ENCODE measurements at regions not wholly inside any gene's neighbourhood (a gene's known extent, or its start where the extent isn't known, plus 50 kb on each side); places are given as distances from the start of the nearest gene placed in this dataset.

DNA sequence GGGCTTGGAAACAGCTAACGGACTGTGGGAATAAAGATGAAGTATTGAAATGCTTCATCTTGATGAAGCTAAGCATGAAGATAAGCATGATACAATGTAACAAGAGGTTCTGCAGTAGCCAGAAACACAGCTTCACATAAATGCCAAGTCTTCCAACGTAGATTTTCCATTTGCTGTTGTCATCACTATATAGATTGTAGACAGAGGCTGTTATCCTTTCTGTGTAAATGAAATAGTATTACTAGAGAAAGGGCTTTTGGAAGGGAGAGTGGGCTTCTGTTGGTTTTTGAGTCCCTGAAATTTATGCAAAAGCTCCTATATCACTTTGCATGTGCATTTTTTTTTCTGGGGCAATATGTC is 649.0 kb downstream of the RNF144B start:
- Histone ChIP-seq H3K27ac (ENCODE audit: low read depth, low read length) (no peak overlapping the region), H4K91ac (replicated peaks; ENCODE audit: insufficient read length, low read length) (no peak overlapping the region), H3K4me2 (ENCODE audit: insufficient read depth in 1 of 2, low read depth in 2 of 2, low read length in 2 of 2) (no peak overlapping the region), H3K56ac (replicated peaks; ENCODE audit: insufficient read length, low read depth, low read length) (no peak overlapping the region), H3K9ac (replicated peaks in 1 of 4; ENCODE audit: extremely low read depth in 1 of 4, low read depth in 3 of 4, low read length in 3 of 4) (no peak overlapping the region), H2BK5ac (ENCODE audit: low read depth, low read length) (no peak overlapping the region), H3K18ac (ENCODE audit: extremely low read depth, low read length) (no peak overlapping the region), H2AK5ac (ENCODE audit: low read depth, low read length) (no peak overlapping the region), H4K8ac (ENCODE audit: extremely low read depth, insufficient read depth, low read length) (no peak overlapping the region), H3K14ac (ENCODE audit: insufficient read length) (no peak overlapping the region), H3K9me3 (ENCODE audit: insufficient read depth in 2 of 2, low read depth in 1 of 2, low read length in 1 of 2) (no peaks in the 10 kb centered on the region), H3K79me1 (ENCODE audit: low read depth, low read length) (no peaks in the 10 kb centered on the region), H2BK12ac (ENCODE audit: low read depth, low read length) (no peak overlapping the region), H3K4me3 (ENCODE audit: extremely low read depth in 1 of 4, insufficient read depth in 2 of 4, low read depth in 3 of 4, low read length in 4 of 4) (no peak overlapping the region), H3K4ac (replicated peaks; ENCODE audit: insufficient read length, low read depth, low read length) (no peak overlapping the region), H3K79me2 (ENCODE audit: control insufficient read depth in 1 of 2, insufficient read depth in 2 of 2, low read length in 2 of 2) (no peaks in the 10 kb centered on the region), H3K27me3 (replicated peaks in 1 of 4; ENCODE audit: control insufficient read depth in 3 of 4, extremely low read depth in 1 of 4, insufficient read depth in 3 of 4, low read length in 3 of 4) (no peaks in the 10 kb centered on the region), H2BK15ac (ENCODE audit: low read length) (no peak overlapping the region), H2BK120ac (replicated peaks; ENCODE audit: low read depth, low read length) (no peak overlapping the region), H3K23ac (ENCODE audit: insufficient read length) (no peak overlapping the region), H4K20me1 (replicated peaks in 1 of 2; ENCODE audit: control insufficient read depth in 1 of 2, insufficient read depth in 2 of 2, low read length in 2 of 2) (no peaks in the 10 kb centered on the region), H3K36me3 (ENCODE audit: control insufficient read depth in 2 of 4, insufficient read depth in 4 of 4, low read length in 3 of 4) (no peaks in the 10 kb centered on the region), H2BK20ac (ENCODE audit: low read length) (no peak overlapping the region), H4K5ac (ENCODE audit: insufficient read length, low read depth, low read length) (no peak overlapping the region), H3K4me1 (replicated peaks in 1 of 4; ENCODE audit: control insufficient read depth in 3 of 4, insufficient read depth in 4 of 4, low read length in 3 of 4) (no peaks in the 10 kb centered on the region), H3K23me2 (ENCODE audit: low read depth, low read length) (no peaks in the 10 kb centered on the region), H2AFZ (ENCODE audit: low read length) (0 out of 2 replicates have a peak overlapping the region, but pooled peaks have one; percentile 35)
- CTCF ChIA-PET (ENCODE audit: partially characterized antibody): interaction anchor here (0.7 to 1.7 kb wide), 5 partner anchors 12 to 1020 kb away, joined by 3 to 9 read pairs (median 3); no protein-coding TSS in a partner anchor
- POLR2A ChIA-PET (ENCODE audit: partially characterized antibody): no interaction called here
- WGBS, 2 experiments (ENCODE audit: extremely low coverage in 1 of 2, insufficient coverage in 1 of 2, insufficient read length in 1 of 2, insufficient replicate concordance in 2 of 2, low coverage in 1 of 2, low lambda C conversion rate in 2 of 2, missing lambda C conversion rate in 1 of 2): 90% methylated on average over 2 of the region's 2 CpGs; no CpG with 5 or more reads in 1 of the 2 experiments
- TF ChIP-seq POLR2AphosphoS5 (IDR thresholded peaks at IDR 0.05; ENCODE audit: low read depth, low read length) (no peak), PHF8 (conservative IDR thresholded peaks at IDR 0.05; ENCODE audit: low read depth, low read length) (no peak), SRF (IDR thresholded peaks at IDR 0.05; ENCODE audit: low read depth, low read length) (no peak), CEBPB (IDR thresholded peaks at IDR 0.05; ENCODE audit: low read depth, low read length) (no peak), TAF7 (optimal IDR thresholded peaks at IDR 0.05; ENCODE audit: borderline replicate concordance, low read depth, low read length) (no peak), BCL11A (IDR thresholded peaks at IDR 0.05; ENCODE audit: low read depth in 2 of 2, low read length in 2 of 2) (no peak), KDM5A (IDR thresholded peaks at IDR 0.05; ENCODE audit: low read length) (no peak), RXRA (IDR thresholded peaks at IDR 0.05; ENCODE audit: insufficient read depth, low read depth, low read length) (no peak), FOSL1 (IDR thresholded peaks at IDR 0.05; ENCODE audit: insufficient read depth, low read depth, low read length) (no peak), CBX5 (IDR thresholded peaks at IDR 0.05; ENCODE audit: low read depth, low read length) (no peak)
- TF ChIP-seq, protein P1, sequence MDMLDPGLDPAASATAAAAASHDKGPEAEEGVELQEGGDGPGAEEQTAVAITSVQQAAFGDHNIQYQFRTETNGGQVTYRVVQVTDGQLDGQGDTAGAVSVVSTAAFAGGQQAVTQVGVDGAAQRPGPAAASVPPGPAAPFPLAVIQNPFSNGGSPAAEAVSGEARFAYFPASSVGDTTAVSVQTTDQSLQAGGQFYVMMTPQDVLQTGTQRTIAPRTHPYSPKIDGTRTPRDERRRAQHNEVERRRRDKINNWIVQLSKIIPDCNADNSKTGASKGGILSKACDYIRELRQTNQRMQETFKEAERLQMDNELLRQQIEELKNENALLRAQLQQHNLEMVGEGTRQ (IDR thresholded peaks at IDR 0.05; ENCODE audit: low read length): no peak
- DNase-seq (ENCODE audit: low read depth in 1 of 2, low spot score in 2 of 2): no peak
- no peak for FAIRE-seq

Measured in H1 (cell line).